ENCODE measurements at regions not wholly inside any gene's neighbourhood (a gene's known extent, or its start where the extent isn't known, plus 50 kb on each side); places are given as distances from the start of the nearest gene placed in this dataset.

DNA sequence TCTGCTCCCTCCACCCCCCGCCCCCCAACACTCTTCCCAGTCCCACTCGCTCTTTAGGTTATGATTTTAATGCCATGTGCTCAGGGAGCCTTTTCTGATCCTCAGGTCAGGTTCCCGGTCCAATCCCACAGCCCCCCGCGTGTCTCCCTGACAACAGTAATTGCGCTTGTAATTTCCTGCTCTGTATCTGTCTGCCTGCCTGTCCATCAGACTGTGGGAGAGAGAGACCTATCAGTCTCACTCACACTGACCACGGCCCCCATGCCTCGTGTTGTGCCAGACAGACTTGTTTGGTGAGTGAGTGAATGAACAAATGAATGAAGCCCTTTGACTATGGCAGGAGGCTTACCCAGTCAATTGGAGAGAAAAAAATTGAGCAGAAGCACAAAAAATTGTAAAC lies 50.8 kb upstream of the ECE1 start:
- Histone ChIP-seq H3K36me3 (ENCODE audit: insufficient read depth, low read length) (no peaks in the 10 kb centered on the region), H3K27me3 (ENCODE audit: insufficient read depth, low read depth, low read length) (no peaks in the 10 kb centered on the region), H3K9me3 (ENCODE audit: low read length) (no peaks in the 10 kb centered on the region), H3F3A (ENCODE audit: insufficient read depth, low read length, poor library complexity, severe bottlenecking) (no peaks in the 10 kb centered on the region), H2AFZ (ENCODE audit: low read depth, low read length) (no peak overlapping the region), H3K4me2 (ENCODE audit: low read length) (peak overlapping the region; percentile 48), H3K79me2 (replicated peaks; ENCODE audit: insufficient read depth, low read length) (peaks cover 12% of the 10 kb centered on the region), H4K20me1 (ENCODE audit: insufficient read depth) (no peaks in the 10 kb centered on the region), H3K27ac (ENCODE audit: low read length) (peak overlapping the region; percentile 16), H3K9ac (ENCODE audit: low read length) (no peak overlapping the region), H3K9me2 (ENCODE audit: insufficient read depth, low read length) (no peaks in the 10 kb centered on the region), H3K4me3 (ENCODE audit: low read length) (peak overlapping the region; percentile 45)
- TF ChIP-seq TAF1 (IDR thresholded peaks at IDR 0.05; ENCODE audit: low read depth) = no peak
- TF ChIP-seq POLR2AphosphoS5 (IDR thresholded peaks at IDR 0.05) = peak; percentile 45
- TF ChIP-seq EP300 (conservative IDR thresholded peaks at IDR 0.05; ENCODE audit: poor library complexity, severe bottlenecking) = peak; percentile 53

DNA sequence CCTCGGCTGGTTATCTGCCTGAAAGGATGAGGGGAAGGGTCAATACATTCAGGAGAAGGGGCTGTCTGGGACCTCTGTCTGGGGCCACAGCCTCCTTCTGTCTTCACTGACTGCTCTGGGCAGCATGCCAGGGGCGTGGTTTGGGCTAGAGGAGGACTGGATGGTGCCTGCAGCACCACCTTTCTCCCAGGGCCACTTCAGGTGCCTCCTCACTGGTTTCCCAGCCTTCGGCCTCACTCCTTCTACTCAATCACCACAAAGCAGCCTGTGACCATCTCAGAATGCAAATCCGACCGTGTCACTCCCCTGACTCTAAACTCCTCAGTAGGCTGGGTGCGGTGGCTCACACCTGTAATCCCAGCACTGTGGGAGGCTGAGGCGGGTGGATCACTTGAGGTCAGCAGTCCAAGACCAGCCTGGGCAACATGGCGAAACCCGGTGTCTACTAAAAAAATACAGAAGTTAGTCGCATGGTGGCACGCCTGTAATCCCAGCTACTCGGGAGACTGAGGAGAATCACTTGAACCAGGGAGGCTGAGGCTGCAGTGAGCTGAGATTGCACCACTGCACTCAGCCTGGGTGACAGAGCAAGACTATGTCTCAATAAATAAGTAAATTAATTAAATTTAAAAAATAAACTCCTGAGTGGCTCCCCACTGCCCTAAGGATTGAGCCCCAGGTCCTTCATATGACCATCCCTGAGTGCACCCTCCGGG lies 50.1 kb upstream of the ECE1 start:
- H3K9me2 ChIP-seq (ENCODE audit: insufficient read depth, low read length) = no peaks in the 10 kb centered on the region
- H3K4me3 ChIP-seq (ENCODE audit: low read length) = no peak overlapping the region
- H3K36me3 ChIP-seq (ENCODE audit: insufficient read depth, low read length) = no peaks in the 10 kb centered on the region
- no peak overlapping the region for H3K9ac ChIP-seq (ENCODE audit: low read length)
- TF ChIP-seq, protein P1, sequence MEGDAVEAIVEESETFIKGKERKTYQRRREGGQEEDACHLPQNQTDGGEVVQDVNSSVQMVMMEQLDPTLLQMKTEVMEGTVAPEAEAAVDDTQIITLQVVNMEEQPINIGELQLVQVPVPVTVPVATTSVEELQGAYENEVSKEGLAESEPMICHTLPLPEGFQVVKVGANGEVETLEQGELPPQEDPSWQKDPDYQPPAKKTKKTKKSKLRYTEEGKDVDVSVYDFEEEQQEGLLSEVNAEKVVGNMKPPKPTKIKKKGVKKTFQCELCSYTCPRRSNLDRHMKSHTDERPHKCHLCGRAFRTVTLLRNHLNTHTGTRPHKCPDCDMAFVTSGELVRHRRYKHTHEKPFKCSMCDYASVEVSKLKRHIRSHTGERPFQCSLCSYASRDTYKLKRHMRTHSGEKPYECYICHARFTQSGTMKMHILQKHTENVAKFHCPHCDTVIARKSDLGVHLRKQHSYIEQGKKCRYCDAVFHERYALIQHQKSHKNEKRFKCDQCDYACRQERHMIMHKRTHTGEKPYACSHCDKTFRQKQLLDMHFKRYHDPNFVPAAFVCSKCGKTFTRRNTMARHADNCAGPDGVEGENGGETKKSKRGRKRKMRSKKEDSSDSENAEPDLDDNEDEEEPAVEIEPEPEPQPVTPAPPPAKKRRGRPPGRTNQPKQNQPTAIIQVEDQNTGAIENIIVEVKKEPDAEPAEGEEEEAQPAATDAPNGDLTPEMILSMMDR (IDR thresholded peaks at IDR 0.05; ENCODE audit: poor library complexity, severe bottlenecking) = no peak
- no peaks in the 10 kb centered on the region for H4K20me1 ChIP-seq (ENCODE audit: insufficient read depth)
- peaks cover 12% of the 10 kb centered on the region for H3K79me2 ChIP-seq (replicated peaks; ENCODE audit: insufficient read depth, low read length)
- peak overlapping the region; percentile 16 for H3K27ac ChIP-seq (ENCODE audit: low read length)
- peak overlapping the region; percentile 48 for H3K4me2 ChIP-seq (ENCODE audit: low read length)
- no peaks in the 10 kb centered on the region for H3F3A ChIP-seq (ENCODE audit: insufficient read depth, low read length, poor library complexity, severe bottlenecking)
- no peaks in the 10 kb centered on the region for H3K9me3 ChIP-seq (ENCODE audit: low read length)
- H2AFZ ChIP-seq (ENCODE audit: low read depth, low read length) = no peak overlapping the region
- H3K27me3 ChIP-seq (ENCODE audit: insufficient read depth, low read depth, low read length) = no peaks in the 10 kb centered on the region
